Osteoblast (primary cell): ENCODE measurements at regions not wholly inside any gene's neighbourhood (a gene's known extent, or its start where the extent isn't known, plus 50 kb on each side); places are given as distances from the start of the nearest gene placed in this dataset.

Source experiments
- DNase-seq: peaks from one replicate; pipeline ENCODE4 v3.0.0; 2011; ENCODE audit warnings: low spot score, mixed read lengths; ENCODE audit not compliant: insufficient read length; ENCODE audit errors: missing footprints
- H2AFZ ChIP-seq: 2 replicates; pipeline ENCODE4 v1.6.0; 2011; ENCODE audit warnings: mild to moderate bottlenecking, low read length
- H3K27ac ChIP-seq: 2 replicates; pipeline ENCODE4 v1.5.1; 2011; ENCODE audit warnings: mild to moderate bottlenecking, low read depth, low read length, moderate library complexity
- H3K27me3 ChIP-seq: 2 replicates; pipeline ENCODE4 v1.6.0; 2012; ENCODE audit warnings: mild to moderate bottlenecking, control low read depth, inconsistent platforms, low read length, moderate library complexity; ENCODE audit not compliant: insufficient read depth
- H3K36me3 ChIP-seq: 2 replicates; pipeline ENCODE4 v1.5.1; 2011; ENCODE audit warnings: mild to moderate bottlenecking, low read length, control low read depth, moderate library complexity; ENCODE audit not compliant: insufficient read depth
- H3K4me1 ChIP-seq: 2 replicates; pipeline ENCODE4 v1.5.1; 2011; ENCODE audit warnings: mild to moderate bottlenecking, low read length, control low read depth, moderate library complexity; ENCODE audit not compliant: insufficient read depth
- H3K4me2 ChIP-seq: 2 replicates; pipeline ENCODE4 v1.6.0; 2011; ENCODE audit warnings: mild to moderate bottlenecking, low read length; ENCODE audit not compliant: insufficient read depth
- H3K4me3 ChIP-seq: fragments of 200-600 bp; sonication (generic); 3 replicates; pipeline ENCODE4 v1.5.1; 2012; ENCODE audit warnings: mild to moderate bottlenecking, low read length, inconsistent platforms; ENCODE audit not compliant: insufficient read depth
- H3K79me2 ChIP-seq: 2 replicates; pipeline ENCODE4 v1.6.0; 2012; ENCODE audit warnings: mild to moderate bottlenecking, low read length, control low read depth, inconsistent platforms; ENCODE audit not compliant: insufficient read depth
- H3K9me3 ChIP-seq: 2 replicates; pipeline ENCODE4 v1.5.1; 2011; ENCODE audit warnings: low read depth, low read length, control low read depth
- H4K20me1 ChIP-seq: 2 replicates; pipeline ENCODE4 v1.6.0; 2012; ENCODE audit warnings: mild to moderate bottlenecking, low read length, control low read depth; ENCODE audit not compliant: insufficient read depth
- TF ChIP-seq, protein P1 (sequence below): IDR thresholded peaks from 2 replicates; pipeline ENCODE4 v1.5.1; 2011; ENCODE audit warnings: mild to moderate bottlenecking, low read depth, low read length, moderate library complexity; ENCODE audit errors: extremely low read depth

- Histone ChIP-seq H3K4me3 (no peak overlapping the region), H3K4me2 (no peak overlapping the region), H2AFZ (no peak overlapping the region), H3K36me3 (no peaks in the 10 kb centered on the region), H4K20me1 (no peaks in the 10 kb centered on the region), H3K27ac (no peak overlapping the region), H3K27me3 (no peaks in the 10 kb centered on the region), H3K4me1 (no peaks in the 10 kb centered on the region), H3K79me2 (no peaks in the 10 kb centered on the region), H3K9me3 (no peaks in the 10 kb centered on the region)
- no peak for DNase-seq
- TF ChIP-seq, protein P1, sequence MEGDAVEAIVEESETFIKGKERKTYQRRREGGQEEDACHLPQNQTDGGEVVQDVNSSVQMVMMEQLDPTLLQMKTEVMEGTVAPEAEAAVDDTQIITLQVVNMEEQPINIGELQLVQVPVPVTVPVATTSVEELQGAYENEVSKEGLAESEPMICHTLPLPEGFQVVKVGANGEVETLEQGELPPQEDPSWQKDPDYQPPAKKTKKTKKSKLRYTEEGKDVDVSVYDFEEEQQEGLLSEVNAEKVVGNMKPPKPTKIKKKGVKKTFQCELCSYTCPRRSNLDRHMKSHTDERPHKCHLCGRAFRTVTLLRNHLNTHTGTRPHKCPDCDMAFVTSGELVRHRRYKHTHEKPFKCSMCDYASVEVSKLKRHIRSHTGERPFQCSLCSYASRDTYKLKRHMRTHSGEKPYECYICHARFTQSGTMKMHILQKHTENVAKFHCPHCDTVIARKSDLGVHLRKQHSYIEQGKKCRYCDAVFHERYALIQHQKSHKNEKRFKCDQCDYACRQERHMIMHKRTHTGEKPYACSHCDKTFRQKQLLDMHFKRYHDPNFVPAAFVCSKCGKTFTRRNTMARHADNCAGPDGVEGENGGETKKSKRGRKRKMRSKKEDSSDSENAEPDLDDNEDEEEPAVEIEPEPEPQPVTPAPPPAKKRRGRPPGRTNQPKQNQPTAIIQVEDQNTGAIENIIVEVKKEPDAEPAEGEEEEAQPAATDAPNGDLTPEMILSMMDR = no peak
Measured at GRCh38 chr18:29540548-29540947, 1363.6 kb upstream of the CDH2 start.

DNA sequence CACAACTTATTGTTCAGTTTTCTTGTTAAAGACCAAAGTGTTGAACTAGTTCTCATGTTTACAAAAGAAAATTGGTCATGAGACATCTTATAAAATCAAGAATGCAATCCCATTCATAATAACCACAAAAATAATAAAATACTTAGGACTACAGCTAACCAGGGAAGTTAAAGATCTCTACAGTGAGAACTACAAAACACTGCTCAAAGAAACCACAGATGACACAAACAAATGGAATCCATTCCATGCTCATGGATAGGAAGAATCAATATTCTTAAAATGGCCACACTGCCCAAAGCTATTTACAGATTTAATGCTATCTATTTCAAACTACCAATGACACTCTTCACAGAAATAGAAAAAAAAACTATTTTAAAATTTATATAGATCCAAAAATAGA, 1354.8 kb upstream of the CDH2 start:
- H3K4me1 ChIP-seq = no peaks in the 10 kb centered on the region
- no peaks in the 10 kb centered on the region for H4K20me1 ChIP-seq
- H3K9me3 ChIP-seq = no peaks in the 10 kb centered on the region
- no peak overlapping the region for H3K4me2 ChIP-seq
- H3K4me3 ChIP-seq = no peak overlapping the region
- H3K79me2 ChIP-seq = no peaks in the 10 kb centered on the region
- TF ChIP-seq, protein P1 = no peak
- no peak overlapping the region for H3K27ac ChIP-seq
- H3K27me3 ChIP-seq = no peaks in the 10 kb centered on the region
- H2AFZ ChIP-seq = no peak overlapping the region
- H3K36me3 ChIP-seq = no peaks in the 10 kb centered on the region
- DNase-seq = no peak

GRCh38 chr18:29523371-29523770, 1346.4 kb upstream of the CDH2 start:
- DNase-seq = no peak
- H3K4me2 ChIP-seq = no peak overlapping the region
- H3K9me3 ChIP-seq = no peaks in the 10 kb centered on the region
- no peak overlapping the region for H3K27ac ChIP-seq
- H3K27me3 ChIP-seq = no peaks in the 10 kb centered on the region
- no peaks in the 10 kb centered on the region for H3K4me1 ChIP-seq
- TF ChIP-seq, protein P1 = no peak
- no peaks in the 10 kb centered on the region for H4K20me1 ChIP-seq
- H3K79me2 ChIP-seq = no peaks in the 10 kb centered on the region
- H3K36me3 ChIP-seq = no peaks in the 10 kb centered on the region
- no peak overlapping the region for H2AFZ ChIP-seq
- H3K4me3 ChIP-seq = no peak overlapping the region

- TF ChIP-seq, protein P1 = no peak
Measured at GRCh38 chr18:29512761-29513160, 1335.8 kb upstream of the CDH2 start.

More at GRCh38 chr18:29512761-29513160, 1335.8 kb upstream of the CDH2 start:
- Histone ChIP-seq H3K4me3 (no peak overlapping the region), H3K79me2 (no peaks in the 10 kb centered on the region), H3K4me2 (no peak overlapping the region), H3K27me3 (no peaks in the 10 kb centered on the region), H3K4me1 (no peaks in the 10 kb centered on the region), H3K36me3 (no peaks in the 10 kb centered on the region), H3K9me3 (no peaks in the 10 kb centered on the region), H3K27ac (no peak overlapping the region), H4K20me1 (no peaks in the 10 kb centered on the region), H2AFZ (no peak overlapping the region)
- DNase-seq = no peak
